HG03135 (cell line): ENCODE measurements at regions not wholly inside any gene's neighbourhood (a gene's known extent, or its start where the extent isn't known, plus 50 kb on each side); places are given as distances from the start of the nearest gene placed in this dataset.

ENCODE experiments used
- ATAC-seq: cut with Tn5 transposase; IDR thresholded peaks from one replicate; pipeline ENCODE4 v1.9.1; 2021; ENCODE audit warnings: mild to moderate bottlenecking, moderate library complexity; ENCODE audit not compliant: unreplicated experiment

- ATAC-seq: no peak
Measured at GRCh38 chr4:106471151-106471550, 102.6 kb upstream of the GIMD1 start.

GRCh38 chr4:106463622-106464021 lies 95.0 kb upstream of the GIMD1 start:
- ATAC-seq: no peak

GRCh38 chr4:106454581-106454980 lies 86.0 kb upstream of the GIMD1 start:
- ATAC-seq: no peak

GRCh38 chr4:106454021-106454420 lies 85.4 kb upstream of the GIMD1 start:
- ATAC-seq: no peak

- ATAC-seq: no peak
Measured at GRCh38 chr4:106451091-106451490, 82.5 kb upstream of the GIMD1 start.

GRCh38 chr4:106450249-106450648 lies 81.7 kb upstream of the GIMD1 start:
- ATAC-seq: no peak

GRCh38 chr4:106444557-106444956 lies 76.0 kb upstream of the GIMD1 start:
- no peak for ATAC-seq

- no peak for ATAC-seq
Measured at GRCh38 chr4:106430797-106431196, 62.2 kb upstream of the GIMD1 start.

- no peak for ATAC-seq
Measured at GRCh38 chr4:106429885-106430284, 61.3 kb upstream of the GIMD1 start.

- ATAC-seq: no peak
Measured at GRCh38 chr4:106426069-106426468, 57.5 kb upstream of the GIMD1 start.

- ATAC-seq: no peak
Measured at GRCh38 chr4:106425576-106425975, 57.0 kb upstream of the GIMD1 start.

GRCh38 chr4:106424426-106424825 lies 55.8 kb upstream of the GIMD1 start:
- no peak for ATAC-seq

- ATAC-seq: no peak
Measured at GRCh38 chr4:106423791-106424190, 55.2 kb upstream of the GIMD1 start.

- no peak for ATAC-seq
Measured at GRCh38 chr4:106422766-106423165, 54.2 kb upstream of the GIMD1 start.

- ATAC-seq: no peak
Measured at GRCh38 chr4:106421441-106422296, 53.1 kb upstream of the GIMD1 start.

- ATAC-seq: no peak
Measured at GRCh38 chr4:106418444-106418843, 49.9 kb upstream of the GIMD1 start.
